ENCODE measurements at regions not wholly inside any gene's neighbourhood (a gene's known extent, or its start where the extent isn't known, plus 50 kb on each side); places are given as distances from the start of the nearest gene placed in this dataset.

DNA sequence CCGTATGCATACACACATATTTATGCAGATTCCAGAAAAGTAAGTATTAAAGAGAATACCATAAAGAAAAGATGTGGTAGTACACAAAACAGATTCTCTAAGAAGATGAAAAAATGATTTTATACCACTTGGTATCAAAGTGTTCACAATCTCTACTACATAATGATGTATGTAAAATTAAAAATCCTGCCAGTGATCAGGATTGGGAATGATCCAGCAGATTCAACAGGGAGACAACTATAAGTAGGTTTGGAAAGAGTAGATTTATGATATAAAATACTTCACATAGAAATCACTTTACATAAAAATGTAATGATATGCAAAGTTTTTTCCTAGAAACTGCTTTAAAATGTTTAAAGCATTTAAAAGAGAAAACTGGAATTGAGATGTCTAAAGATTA is 447.0 kb downstream of the CNTNAP4 start:
- 71 to 76% (median 73%) methylated on average over 1 of the region's 1 CpG for WGBS, 3 donors
- intact Hi-C loops (cut with DNase I), result no loop called here
- Histone ChIP-seq H3K27ac (no peak overlapping the region), H3K36me3 (no peaks in the 10 kb centered on the region), H3K4me1 (ENCODE audit: insufficient read depth) (no peaks in the 10 kb centered on the region), H3K9me3 (no peaks in the 10 kb centered on the region), H3K4me3 (no peak overlapping the region), H3K27me3 (no peaks in the 10 kb centered on the region)
- no peak for TF ChIP-seq EP300 (IDR thresholded peaks at IDR 0.05)
- TF ChIP-seq, protein P1, sequence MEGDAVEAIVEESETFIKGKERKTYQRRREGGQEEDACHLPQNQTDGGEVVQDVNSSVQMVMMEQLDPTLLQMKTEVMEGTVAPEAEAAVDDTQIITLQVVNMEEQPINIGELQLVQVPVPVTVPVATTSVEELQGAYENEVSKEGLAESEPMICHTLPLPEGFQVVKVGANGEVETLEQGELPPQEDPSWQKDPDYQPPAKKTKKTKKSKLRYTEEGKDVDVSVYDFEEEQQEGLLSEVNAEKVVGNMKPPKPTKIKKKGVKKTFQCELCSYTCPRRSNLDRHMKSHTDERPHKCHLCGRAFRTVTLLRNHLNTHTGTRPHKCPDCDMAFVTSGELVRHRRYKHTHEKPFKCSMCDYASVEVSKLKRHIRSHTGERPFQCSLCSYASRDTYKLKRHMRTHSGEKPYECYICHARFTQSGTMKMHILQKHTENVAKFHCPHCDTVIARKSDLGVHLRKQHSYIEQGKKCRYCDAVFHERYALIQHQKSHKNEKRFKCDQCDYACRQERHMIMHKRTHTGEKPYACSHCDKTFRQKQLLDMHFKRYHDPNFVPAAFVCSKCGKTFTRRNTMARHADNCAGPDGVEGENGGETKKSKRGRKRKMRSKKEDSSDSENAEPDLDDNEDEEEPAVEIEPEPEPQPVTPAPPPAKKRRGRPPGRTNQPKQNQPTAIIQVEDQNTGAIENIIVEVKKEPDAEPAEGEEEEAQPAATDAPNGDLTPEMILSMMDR (IDR thresholded peaks at IDR 0.05), result no peak
- no peak for TF ChIP-seq POLR2A (IDR thresholded peaks at IDR 0.05)
- no peak for DNase-seq

DNA sequence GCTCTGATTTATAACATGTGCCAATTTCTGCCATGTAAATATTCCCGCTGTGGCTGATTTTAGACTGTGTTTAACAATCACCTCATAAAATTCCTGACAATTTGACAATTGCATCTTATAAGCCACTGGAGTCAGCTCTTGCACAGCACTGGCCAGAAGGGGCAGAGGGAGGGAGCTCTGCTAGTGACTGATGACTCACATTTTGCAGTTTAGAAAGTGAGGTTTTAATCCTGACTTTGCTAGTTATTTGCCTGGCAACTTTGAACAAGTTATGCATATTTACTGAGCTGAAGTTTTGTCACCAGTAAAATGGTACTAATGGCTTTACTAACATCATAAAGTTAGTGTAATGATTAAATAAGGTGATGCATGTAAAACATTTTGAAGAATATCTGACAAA is 452.3 kb downstream of the CNTNAP4 start:
- H3K36me3 ChIP-seq, result no peaks in the 10 kb centered on the region
- no peak overlapping the region for H3K27ac ChIP-seq
- H3K27me3 ChIP-seq, result no peaks in the 10 kb centered on the region
- no peaks in the 10 kb centered on the region for H3K4me1 ChIP-seq (ENCODE audit: insufficient read depth)
- TF ChIP-seq, protein P1 (IDR thresholded peaks at IDR 0.05), result no peak
- TF ChIP-seq POLR2A (IDR thresholded peaks at IDR 0.05) (no peak), EP300 (IDR thresholded peaks at IDR 0.05) (no peak)
- intact Hi-C loops (cut with DNase I), result no loop called here
- 76 to 81% (median 78%) methylated on average over 1 of the region's 1 CpG for WGBS, 3 donors
- no peak for DNase-seq
- H3K4me3 ChIP-seq, result no peak overlapping the region
- H3K9me3 ChIP-seq, result no peaks in the 10 kb centered on the region

DNA sequence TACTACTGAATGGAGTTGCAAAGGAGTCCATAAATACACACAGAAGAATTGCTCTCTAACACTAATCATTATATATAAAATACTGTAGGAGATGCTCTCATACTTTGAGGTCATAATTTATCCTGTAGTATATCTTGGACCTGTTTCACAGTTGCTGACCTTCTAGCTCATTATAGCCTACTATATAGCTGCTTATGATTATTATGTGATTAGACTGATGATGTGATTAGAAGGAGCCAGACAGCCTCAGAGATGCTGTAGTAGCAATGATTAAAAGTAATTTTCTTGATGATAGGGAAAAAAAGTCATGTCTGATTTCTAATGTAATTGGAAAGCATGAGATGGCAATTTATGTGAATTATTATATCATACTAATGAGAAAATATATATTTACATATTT is 455.7 kb downstream of the CNTNAP4 start:
- intact Hi-C loops (cut with DNase I), result no loop called here
- no peak for TF ChIP-seq POLR2A (IDR thresholded peaks at IDR 0.05)
- TF ChIP-seq, protein P1 (IDR thresholded peaks at IDR 0.05), result no peak
- no peak for TF ChIP-seq EP300 (IDR thresholded peaks at IDR 0.05)

DNA sequence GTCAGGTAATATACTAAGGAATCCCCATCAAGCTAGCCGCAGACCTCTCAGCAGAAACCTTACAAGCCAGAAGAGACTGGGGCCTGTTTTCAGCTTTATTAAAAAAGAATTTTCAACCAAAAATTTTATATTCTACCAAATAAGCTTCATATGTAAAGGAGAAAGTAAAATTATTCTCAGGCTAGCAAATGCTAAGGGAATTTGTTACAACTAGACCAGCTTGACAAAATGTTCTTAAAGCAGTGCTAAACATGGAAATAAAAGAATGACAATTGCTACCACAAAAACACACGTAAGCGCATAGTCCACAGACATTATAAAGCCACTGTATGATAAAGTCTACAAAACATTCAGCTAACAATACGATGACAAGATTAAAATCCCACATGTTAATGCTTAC is 449.4 kb upstream of the MON1B start:
- no peaks in the 10 kb centered on the region for H3K4me1 ChIP-seq (ENCODE audit: insufficient read depth)
- H3K27me3 ChIP-seq, result no peaks in the 10 kb centered on the region
- intact Hi-C loops (cut with DNase I), result no loop called here
- no peak overlapping the region for H3K27ac ChIP-seq
- 93 to 95% (median 94%) methylated on average over 4 of the region's 4 CpGs for WGBS, 3 donors
- TF ChIP-seq, protein P1 (IDR thresholded peaks at IDR 0.05), result no peak
- no peak for TF ChIP-seq POLR2A (IDR thresholded peaks at IDR 0.05)
- no peak for DNase-seq
- no peak overlapping the region for H3K4me3 ChIP-seq
- no peaks in the 10 kb centered on the region for H3K9me3 ChIP-seq
- no peaks in the 10 kb centered on the region for H3K36me3 ChIP-seq

More for the DNA sequence above, 455.7 kb downstream of the CNTNAP4 start:
- Histone ChIP-seq H3K4me1 (ENCODE audit: insufficient read depth) (no peaks in the 10 kb centered on the region), H3K27ac (no peak overlapping the region), H3K36me3 (no peaks in the 10 kb centered on the region), H3K27me3 (no peaks in the 10 kb centered on the region), H3K9me3 (no peaks in the 10 kb centered on the region), H3K4me3 (no peak overlapping the region)
- no peak for DNase-seq
